ENCODE measurements at regions not wholly inside any gene's neighbourhood (a gene's known extent, or its start where the extent isn't known, plus 50 kb on each side); places are given as distances from the start of the nearest gene placed in this dataset.
"Not testable (repeated sequence)": the region's sequence is repeated elsewhere in the genome, so short reads cannot be mapped to it uniquely, and the experiment has no call there.

- DNase-seq: no peak
These were observed 2709.8 kb downstream of the PCDH7 start for GRCh38 chr4:33429971-33430370.

- DNase-seq: peak; percentile 19
These were observed 2717.2 kb downstream of the PCDH7 start for GRCh38 chr4:33437406-33437805.

- DNase-seq: no peak
These were observed 2726.8 kb downstream of the PCDH7 start for GRCh38 chr4:33446953-33447352.

- no peak for DNase-seq
These were observed 2728.8 kb downstream of the PCDH7 start for GRCh38 chr4:33448948-33449347.

GRCh38 chr4:33453436-33453835 lies 2733.3 kb downstream of the PCDH7 start:
- no peak for DNase-seq

- no peak for DNase-seq
These were observed 2733.7 kb downstream of the PCDH7 start for GRCh38 chr4:33453916-33454315.

GRCh38 chr4:33465565-33465964 lies 2745.4 kb downstream of the PCDH7 start:
- DNase-seq: no peak

- no peak for DNase-seq
These were observed 2747.1 kb downstream of the PCDH7 start for GRCh38 chr4:33467291-33467690.

- no peak for DNase-seq
These were observed 2750.6 kb downstream of the PCDH7 start for GRCh38 chr4:33470805-33471204.

- DNase-seq: peak; percentile 73
These were observed 2757.5 kb downstream of the PCDH7 start for GRCh38 chr4:33477715-33478114.

- no peak for DNase-seq
These were observed 2761.5 kb downstream of the ARAP2 start for GRCh38 chr4:33482773-33483172.

- DNase-seq: no peak
These were observed 2759.2 kb downstream of the ARAP2 start for GRCh38 chr4:33485111-33485510.

- no peak for DNase-seq
These were observed 2751.1 kb downstream of the ARAP2 start for GRCh38 chr4:33493231-33493630.

- no peak for DNase-seq
These were observed 2750.2 kb downstream of the ARAP2 start for GRCh38 chr4:33494150-33494549.

GRCh38 chr4:33501587-33501986 lies 2742.7 kb downstream of the ARAP2 start:
- not testable (repeated sequence) for DNase-seq

GRCh38 chr4:33512397-33512796 lies 2731.9 kb downstream of the ARAP2 start:
- no peak for DNase-seq

- DNase-seq: peak; percentile 1
These were observed 2725.5 kb downstream of the ARAP2 start for GRCh38 chr4:33518856-33519255.

GRCh38 chr4:33532821-33533220 lies 2711.5 kb downstream of the ARAP2 start:
- DNase-seq: no peak

GRCh38 chr4:33536898-33537297 lies 2707.4 kb downstream of the ARAP2 start:
- DNase-seq: no peak

GRCh38 chr4:33537527-33537926 lies 2706.8 kb downstream of the ARAP2 start:
- peak; percentile 2 for DNase-seq

- no peak for DNase-seq
These were observed 2700.3 kb downstream of the ARAP2 start for GRCh38 chr4:33543941-33544450.

- no peak for DNase-seq
These were observed 2693.1 kb downstream of the ARAP2 start for GRCh38 chr4:33551244-33551643.

- no peak for DNase-seq
These were observed 2683.1 kb downstream of the ARAP2 start for GRCh38 chr4:33561259-33561658.

- no peak for DNase-seq
These were observed 2677.7 kb downstream of the ARAP2 start for GRCh38 chr4:33566649-33567048.

GRCh38 chr4:33577791-33578190 lies 2666.5 kb downstream of the ARAP2 start:
- no peak for DNase-seq

GRCh38 chr4:33579951-33580350 lies 2664.4 kb downstream of the ARAP2 start:
- DNase-seq: no peak

Measured in eye (tissue), 1 donor.